Choroid plexus epithelial cell (primary cell): ENCODE measurements at regions not wholly inside any gene's neighbourhood (a gene's known extent, or its start where the extent isn't known, plus 50 kb on each side); places are given as distances from the start of the nearest gene placed in this dataset.

Source experiments
- DNase-seq: peaks from one replicate; pipeline ENCODE4 v3.0.0-alpha.2; 2010; ENCODE audit warnings: low read depth
- H3K4me3 ChIP-seq: 2 replicates; pipeline ENCODE4 v1.5.1; 2011; ENCODE audit warnings: low read depth, mild to moderate bottlenecking, control low read depth, low read length, moderate library complexity
- TF ChIP-seq, protein P1 (sequence below): conservative IDR thresholded peaks from 2 replicates; pipeline ENCODE4 v1.5.1; 2011; ENCODE audit warnings: low read depth, mild to moderate bottlenecking, control low read depth, inconsistent platforms, low read length, moderate library complexity

DNA sequence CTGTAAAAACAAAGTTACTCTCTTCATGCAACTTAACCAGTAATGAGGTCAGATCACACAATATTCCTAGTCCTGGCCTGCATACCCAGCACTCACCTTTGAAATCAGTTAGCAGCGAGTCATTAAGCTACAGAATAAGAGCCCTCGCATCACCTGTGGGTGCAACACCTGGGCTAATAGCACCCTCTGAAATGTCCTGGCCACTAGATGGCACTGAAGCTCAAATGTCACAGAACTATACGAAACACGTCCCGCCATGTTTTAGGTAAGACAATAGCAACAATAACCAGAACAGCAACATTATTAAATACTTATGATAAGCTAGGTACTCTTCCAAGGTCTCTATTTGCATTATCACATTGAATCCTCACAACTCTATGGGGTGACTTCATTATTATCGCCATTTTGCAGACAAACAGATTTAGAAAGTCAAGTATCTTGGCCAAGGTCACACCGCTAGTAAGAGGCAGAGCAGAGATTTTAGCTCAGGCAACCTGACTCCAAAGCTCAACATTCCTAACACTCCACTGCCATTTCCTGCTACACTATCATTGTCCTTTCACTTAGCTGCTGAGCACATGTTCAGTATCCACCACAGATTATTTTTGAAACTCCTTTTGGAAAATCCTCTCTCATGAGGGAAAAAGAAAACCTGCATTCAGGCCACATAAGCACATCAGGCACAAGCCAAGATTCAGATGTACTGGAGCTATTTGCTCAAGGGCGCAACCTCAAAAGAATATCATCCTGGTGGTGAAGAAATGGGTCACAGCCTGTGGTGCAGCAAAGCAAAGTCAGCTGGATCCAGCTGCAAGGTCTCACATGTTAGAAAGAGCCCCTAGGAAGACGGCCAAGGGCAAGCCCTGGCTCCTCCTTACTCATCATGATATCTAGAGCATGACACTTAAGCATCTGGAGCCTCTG lies 59.5 kb upstream of the KDR start:
- H3K4me3 ChIP-seq, result no peak overlapping the region
- peak; percentile 92 for DNase-seq
- TF ChIP-seq, protein P1, sequence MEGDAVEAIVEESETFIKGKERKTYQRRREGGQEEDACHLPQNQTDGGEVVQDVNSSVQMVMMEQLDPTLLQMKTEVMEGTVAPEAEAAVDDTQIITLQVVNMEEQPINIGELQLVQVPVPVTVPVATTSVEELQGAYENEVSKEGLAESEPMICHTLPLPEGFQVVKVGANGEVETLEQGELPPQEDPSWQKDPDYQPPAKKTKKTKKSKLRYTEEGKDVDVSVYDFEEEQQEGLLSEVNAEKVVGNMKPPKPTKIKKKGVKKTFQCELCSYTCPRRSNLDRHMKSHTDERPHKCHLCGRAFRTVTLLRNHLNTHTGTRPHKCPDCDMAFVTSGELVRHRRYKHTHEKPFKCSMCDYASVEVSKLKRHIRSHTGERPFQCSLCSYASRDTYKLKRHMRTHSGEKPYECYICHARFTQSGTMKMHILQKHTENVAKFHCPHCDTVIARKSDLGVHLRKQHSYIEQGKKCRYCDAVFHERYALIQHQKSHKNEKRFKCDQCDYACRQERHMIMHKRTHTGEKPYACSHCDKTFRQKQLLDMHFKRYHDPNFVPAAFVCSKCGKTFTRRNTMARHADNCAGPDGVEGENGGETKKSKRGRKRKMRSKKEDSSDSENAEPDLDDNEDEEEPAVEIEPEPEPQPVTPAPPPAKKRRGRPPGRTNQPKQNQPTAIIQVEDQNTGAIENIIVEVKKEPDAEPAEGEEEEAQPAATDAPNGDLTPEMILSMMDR, result peak; percentile 42

DNA sequence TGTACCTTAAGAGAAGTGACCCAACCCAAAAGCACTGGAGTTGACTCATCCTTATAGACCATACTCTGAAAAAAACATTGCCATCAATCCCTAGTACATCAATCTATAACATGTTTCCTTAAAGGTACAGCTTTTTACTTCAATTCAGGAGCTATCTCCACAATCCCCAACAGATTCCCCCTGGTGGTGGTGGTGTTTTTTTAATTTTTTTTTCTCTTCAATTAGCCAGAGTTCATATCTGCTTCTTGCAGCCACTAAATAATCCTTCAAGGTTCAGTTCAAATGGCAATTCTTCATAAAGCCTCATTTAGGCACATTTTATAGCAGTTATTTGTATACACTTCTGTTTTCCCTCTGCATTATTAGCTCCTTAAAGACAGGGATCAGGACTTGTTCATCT lies 60.7 kb upstream of the KDR start:
- no peak overlapping the region for H3K4me3 ChIP-seq
- TF ChIP-seq, protein P1, result peak; percentile 38
- DNase-seq, result peak; percentile 40

DNA sequence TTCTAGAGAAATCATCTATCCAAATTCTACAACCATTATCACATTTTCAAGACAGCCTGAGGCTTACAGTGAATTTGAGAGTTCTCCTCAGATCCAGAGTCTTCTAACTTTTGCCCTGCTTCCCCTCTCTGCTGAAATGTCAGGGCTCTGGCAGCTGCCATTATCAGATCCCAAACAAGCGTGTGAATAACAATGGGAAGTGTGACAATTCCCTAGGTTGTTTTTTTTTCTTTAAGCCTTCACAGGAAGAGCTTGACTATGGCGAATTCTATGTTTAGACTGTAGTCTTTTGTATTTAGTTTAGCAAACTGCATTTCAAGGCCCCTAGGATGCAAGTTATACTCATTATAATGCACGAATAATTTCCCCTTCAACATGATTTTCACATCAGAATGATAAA lies 61.3 kb upstream of the KDR start:
- TF ChIP-seq, protein P1, result no peak
- H3K4me3 ChIP-seq, result no peak overlapping the region
- no peak for DNase-seq

DNA sequence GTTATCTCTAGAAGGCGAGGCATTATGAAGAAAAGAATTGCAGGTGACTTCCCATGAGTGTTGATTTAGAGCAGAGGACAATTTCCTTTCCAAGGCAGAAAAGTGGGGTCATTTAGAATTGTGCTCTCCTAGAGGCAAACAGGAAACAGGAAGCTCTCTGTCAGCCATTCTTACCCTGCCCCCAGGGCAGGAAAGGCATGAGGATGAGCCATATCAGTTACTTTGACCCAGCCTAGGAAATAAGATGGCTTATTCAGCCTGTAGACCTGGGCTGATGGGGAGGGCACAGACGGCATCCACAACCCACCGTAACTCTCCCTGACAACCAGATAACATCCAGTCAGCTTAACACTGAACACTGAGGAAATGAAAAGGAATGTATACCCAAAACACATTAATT lies 88.8 kb upstream of the KDR start:
- H3K4me3 ChIP-seq, result no peak overlapping the region
- DNase-seq, result no peak
- TF ChIP-seq, protein P1, result no peak

DNA sequence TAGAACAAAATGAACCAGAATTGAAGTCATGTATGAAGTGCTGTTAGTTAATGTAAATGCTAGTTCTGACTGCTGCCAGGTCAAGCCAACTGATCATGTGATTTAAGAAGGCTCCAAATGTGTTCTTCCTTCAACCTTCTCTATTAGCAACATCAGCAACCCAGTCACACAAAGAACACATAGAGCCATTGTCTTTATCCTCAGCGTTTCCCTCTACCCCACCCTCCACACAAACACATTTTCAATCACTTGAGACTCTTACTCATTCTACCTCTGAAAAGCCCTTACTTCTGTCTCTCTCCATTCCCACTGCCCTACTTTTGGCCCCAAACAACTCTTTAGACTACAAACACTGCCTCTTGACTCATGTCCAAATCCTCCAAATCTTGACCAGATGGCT lies 89.7 kb upstream of the KDR start:
- H3K4me3 ChIP-seq, result no peak overlapping the region
- TF ChIP-seq, protein P1, result no peak
- DNase-seq, result no peak

DNA sequence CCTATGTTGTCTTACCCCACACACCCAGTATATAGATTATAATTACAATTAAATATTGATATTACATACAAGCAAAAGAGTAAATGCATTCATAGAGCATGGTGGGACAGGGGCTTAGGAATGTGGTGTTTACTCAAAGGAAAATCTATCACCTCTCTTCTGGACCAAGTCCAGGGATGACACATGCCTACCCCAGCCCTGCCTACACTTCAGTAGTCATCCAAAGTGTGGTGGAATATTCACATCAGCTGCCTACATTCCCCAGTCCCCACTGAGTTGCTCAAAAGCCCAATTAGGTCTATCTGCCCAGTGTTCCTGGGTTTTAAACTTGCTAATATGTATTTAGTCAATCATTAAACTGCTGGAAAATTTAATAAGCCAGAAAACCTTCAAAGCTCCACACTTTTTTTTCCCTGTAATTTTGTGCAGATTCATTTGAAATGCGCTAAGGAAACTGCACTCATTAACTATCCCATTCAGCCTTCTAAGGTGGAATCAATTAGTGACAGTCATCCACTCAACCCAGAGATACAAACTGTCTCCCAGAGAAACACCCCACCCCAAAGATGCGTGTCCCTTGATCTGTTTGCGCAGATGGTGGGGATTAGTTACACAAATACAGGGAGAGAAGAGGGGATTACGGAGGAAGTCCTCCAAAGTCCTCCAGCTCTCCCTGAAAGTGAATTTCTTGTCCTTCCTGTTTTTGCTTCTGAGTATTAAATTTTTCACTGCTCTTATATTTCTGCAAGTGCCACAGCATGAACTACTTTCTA lies 91.7 kb upstream of the KDR start:
- TF ChIP-seq, protein P1, result no peak
- no peak overlapping the region for H3K4me3 ChIP-seq
- DNase-seq, result peak; percentile 32
